Mononuclear cell (primary cell): ENCODE measurements at regions not wholly inside any gene's neighbourhood (a gene's known extent, or its start where the extent isn't known, plus 50 kb on each side); places are given as distances from the start of the nearest gene placed in this dataset.
A peak's percentile ranks its signal among the peaks of the same experiment; 100 is the strongest.

Experiments
- H3K27me3 ChIP-seq: 2 replicates; pipeline ENCODE4 v1.6.0; 2011; ENCODE audit warnings: low read length, control low read depth; ENCODE audit not compliant: insufficient read depth
- H3K4me1 ChIP-seq: 2 replicates; pipeline ENCODE4 v1.5.1; 2011; ENCODE audit warnings: mild to moderate bottlenecking, low read length, control low read depth; ENCODE audit not compliant: insufficient read depth
- H3K4me3 ChIP-seq: 2 replicates; pipeline ENCODE4 v1.5.1; 2011; ENCODE audit warnings: mild to moderate bottlenecking, low read length, moderate library complexity
- H3K9me3 ChIP-seq: 2 replicates; pipeline ENCODE4 v1.5.1; 2011; ENCODE audit warnings: low read depth, mild to moderate bottlenecking, control low read depth, low read length

DNA sequence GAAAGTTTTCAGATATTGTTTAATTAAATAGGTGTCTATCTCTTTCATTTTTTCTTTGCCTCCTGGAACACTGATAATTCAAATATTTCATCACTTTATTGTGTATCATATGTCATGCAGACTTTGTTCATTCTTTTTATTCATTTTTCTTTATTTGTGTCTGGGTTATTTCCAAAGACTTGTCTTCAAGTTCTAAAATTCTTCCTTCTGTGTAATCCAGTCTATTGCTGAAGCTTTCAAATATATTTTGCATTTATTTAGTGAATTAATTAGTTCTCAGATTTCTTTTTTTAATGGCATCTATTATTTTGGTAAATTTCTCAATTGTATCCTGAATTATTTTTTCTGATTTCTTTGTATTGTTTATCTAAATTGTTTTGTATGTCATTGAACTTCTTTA, 70.1 kb downstream of the ZNF330 start:
- H3K4me3 ChIP-seq: no peak overlapping the region
- H3K4me1 ChIP-seq: no peaks in the 10 kb centered on the region
- H3K9me3 ChIP-seq: peaks cover 18% of the 10 kb centered on the region
- no peaks in the 10 kb centered on the region for H3K27me3 ChIP-seq

DNA sequence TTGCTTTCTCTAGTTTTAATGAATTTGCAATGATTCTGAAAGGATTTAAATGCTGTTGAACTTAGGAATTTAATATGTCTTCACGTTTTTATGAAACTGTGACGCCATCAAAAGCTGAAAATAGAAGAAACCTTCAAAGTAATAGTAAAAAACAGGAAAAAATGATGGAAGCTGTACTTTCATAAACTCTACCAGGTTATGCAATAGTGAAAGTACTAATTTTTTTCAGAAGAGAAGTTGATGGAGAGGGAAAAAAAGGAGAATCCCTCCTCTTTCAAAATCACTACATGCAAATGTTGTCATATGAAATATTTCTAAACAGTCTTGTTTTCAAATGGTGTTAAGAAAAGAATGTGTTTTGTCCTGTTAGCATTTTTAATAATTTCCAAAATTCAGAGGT, 73.6 kb downstream of the ZNF330 start:
- peaks cover 18% of the 10 kb centered on the region for H3K9me3 ChIP-seq
- no peaks in the 10 kb centered on the region for H3K27me3 ChIP-seq
- H3K4me1 ChIP-seq: no peaks in the 10 kb centered on the region
- H3K4me3 ChIP-seq: no peak overlapping the region

DNA sequence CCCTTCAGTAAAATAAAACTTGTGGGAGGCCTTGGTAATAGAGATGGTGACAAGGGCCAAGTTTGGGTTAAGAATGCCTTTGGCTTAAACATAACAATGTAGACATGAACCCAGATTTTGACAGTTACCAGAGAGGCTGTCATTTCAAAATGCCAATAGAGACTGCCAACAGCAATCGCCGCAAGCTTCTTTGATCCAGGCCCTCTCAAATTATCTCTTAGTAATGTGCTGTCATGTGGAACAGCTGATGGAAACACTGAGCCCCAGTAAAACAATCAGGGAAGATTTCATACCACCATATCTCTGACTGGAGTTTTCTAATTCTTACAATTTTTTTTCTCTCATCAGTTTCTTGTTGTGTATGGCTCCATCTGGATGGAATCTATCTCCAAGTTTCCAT, 80.5 kb downstream of the ZNF330 start:
- H3K4me1 ChIP-seq: no peaks in the 10 kb centered on the region
- no peak overlapping the region for H3K4me3 ChIP-seq
- H3K27me3 ChIP-seq: no peaks in the 10 kb centered on the region
- H3K9me3 ChIP-seq: no peaks in the 10 kb centered on the region

DNA sequence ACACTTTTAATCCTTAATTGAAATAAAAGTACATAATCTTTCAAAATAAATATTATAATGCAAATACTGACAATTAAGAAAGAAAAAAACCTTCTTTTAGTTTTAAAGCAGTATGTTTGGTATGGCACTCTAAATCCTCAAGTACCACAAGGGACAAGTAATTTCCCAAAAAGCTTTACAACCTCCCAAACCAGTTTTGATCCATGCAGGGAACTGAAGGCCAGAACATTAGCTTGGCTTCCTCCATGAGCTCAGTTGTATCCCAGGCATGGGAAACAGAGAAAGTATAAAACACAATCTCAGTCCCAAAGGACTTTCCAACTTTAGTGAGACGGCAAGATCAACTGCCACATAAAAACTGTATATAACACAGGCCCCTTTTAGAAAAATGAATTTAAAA, 82.2 kb downstream of the ZNF330 start:
- no peaks in the 10 kb centered on the region for H3K9me3 ChIP-seq
- no peaks in the 10 kb centered on the region for H3K27me3 ChIP-seq
- no peak overlapping the region for H3K4me3 ChIP-seq

DNA sequence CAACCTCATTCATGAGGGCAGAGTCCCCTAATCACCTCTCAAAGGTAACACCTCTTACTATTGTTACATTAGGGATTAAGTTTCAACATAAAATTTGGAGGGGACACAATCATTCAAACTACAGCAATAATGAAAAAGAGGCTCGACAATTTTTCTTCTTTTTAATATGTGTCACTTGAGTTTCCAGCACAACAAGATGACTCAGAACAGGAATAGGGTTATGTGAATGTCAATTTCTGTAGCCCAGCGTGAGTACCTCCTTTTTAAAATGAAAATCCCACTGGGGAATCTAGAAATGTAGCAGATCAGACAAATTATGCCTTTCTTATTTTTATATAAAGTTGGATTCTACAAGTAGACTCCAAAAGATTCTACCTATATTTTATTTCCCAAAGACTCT, 83.7 kb downstream of the ZNF330 start:
- Histone ChIP-seq H3K4me1 (peaks cover 11% of the 10 kb centered on the region), H3K27me3 (no peaks in the 10 kb centered on the region), H3K4me3 (no peak overlapping the region), H3K9me3 (no peaks in the 10 kb centered on the region)

More for the DNA sequence above, 82.2 kb downstream of the ZNF330 start:
- peaks cover 7% of the 10 kb centered on the region for H3K4me1 ChIP-seq

DNA sequence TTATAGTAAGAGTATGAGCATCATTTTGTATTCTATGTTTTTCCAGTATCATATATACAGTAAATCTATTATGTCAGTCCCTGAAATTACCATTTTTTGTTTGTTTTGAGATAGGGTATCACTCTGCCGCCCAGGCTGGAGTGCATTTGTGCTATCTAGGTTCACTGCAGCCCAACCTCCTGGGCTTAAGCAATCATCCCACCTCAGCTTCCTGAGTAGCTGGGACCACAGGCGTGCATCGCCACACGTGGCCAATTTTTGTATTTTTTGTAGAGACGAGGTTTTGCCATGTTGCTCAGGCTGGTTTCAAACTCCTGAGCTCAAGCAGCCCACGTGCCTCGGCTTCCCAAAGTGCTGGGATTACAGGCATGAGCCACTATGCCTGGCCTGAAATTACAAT, 85.6 kb downstream of the ZNF330 start:
- H3K4me3 ChIP-seq: no peak overlapping the region
- peaks cover 21% of the 10 kb centered on the region for H3K4me1 ChIP-seq
- H3K9me3 ChIP-seq: no peaks in the 10 kb centered on the region
- H3K27me3 ChIP-seq: no peaks in the 10 kb centered on the region

DNA sequence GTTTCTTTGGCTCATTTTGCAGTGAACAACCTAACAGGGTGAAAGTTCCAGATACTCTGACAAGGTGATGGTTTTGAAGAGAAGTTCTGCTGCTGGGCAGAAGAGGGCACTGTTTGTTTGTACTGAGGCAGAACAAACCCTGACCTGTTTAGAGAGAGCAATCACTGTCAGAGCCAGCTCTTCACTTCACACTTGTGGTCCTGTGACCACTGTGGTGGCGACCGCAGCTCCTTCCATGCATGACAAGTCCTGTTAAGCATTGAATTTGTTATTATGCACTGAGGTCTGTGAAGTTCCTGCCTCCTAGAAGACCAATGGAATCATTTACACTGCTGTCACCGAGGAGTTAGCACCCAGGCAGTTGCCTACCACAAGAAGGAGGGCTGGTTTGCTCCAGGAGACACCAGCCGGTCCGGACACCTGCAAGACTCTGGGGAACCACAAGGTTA, 86.6 kb downstream of the ZNF330 start:
- Histone ChIP-seq H3K4me3 (no peak overlapping the region), H3K9me3 (no peaks in the 10 kb centered on the region), H3K4me1 (peaks cover 30% of the 10 kb centered on the region), H3K27me3 (no peaks in the 10 kb centered on the region)

DNA sequence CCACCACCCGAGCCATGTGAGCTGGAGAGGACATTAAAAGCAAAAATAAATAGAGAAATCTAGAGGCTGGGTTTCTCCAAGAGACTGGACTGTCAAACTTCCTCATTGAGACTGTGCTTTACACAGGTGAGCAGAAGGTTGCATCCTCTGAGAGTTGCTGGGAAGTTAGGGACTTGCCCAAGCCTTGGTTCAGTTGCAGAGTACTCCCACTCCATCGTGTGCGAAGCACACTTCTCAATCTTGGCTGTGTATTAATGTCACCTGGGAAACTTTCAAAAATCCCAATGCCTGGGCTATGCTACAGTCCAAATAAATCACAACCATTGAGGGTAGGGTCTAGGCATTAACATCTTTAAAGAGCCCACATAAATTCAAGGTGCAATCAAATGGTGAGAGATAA, 89.2 kb downstream of the ZNF330 start:
- H3K4me1 ChIP-seq: peaks cover 43% of the 10 kb centered on the region
- H3K4me3 ChIP-seq: no peak overlapping the region
- H3K27me3 ChIP-seq: no peaks in the 10 kb centered on the region
- no peaks in the 10 kb centered on the region for H3K9me3 ChIP-seq

DNA sequence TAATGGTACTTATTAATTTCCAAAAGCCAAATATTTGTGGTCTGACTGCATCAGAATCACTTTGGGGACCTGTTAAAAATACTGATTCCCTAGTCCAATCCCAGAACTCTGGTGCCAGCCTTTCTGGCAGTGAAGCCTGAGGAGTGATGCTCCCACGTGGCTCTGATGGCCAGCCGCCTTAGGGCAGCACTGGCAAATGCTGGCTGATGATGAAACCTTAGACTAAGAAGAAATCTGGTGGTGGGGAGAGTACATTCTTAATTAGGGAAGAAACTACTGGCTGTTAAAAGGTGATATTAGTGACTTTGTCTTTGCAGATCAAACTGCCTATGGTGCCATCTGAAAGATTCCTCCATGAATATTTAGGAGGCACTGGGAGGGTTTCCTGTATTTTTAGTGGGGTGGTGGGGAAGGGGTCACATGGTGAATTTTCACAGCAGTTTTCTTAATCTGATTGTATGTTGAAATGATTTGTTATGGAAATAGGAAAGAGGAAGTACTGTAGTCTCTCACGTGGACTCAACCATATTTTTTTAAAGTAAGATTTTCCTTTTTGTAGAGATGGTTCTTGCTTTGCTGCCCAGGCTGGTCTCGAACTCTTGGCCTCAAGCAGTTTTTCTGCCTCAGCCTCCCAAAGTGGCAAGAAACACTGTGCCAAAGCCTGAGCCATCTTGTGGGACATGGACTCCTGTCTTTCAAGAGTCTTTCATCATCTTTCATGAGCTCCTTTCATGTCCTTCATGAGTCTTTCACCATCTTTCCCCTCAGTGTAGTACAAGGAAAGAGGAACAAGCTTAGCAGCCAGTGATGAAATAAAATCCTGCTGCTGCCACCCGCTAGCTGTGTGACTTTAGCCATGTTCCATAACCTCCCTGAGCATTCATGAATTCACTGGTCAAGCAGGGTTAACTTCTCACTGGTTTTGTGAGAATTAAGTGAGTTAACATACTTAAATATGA, 90.8 kb downstream of the ZNF330 start:
- no peak overlapping the region for H3K4me3 ChIP-seq
- H3K4me1 ChIP-seq: peaks cover 43% of the 10 kb centered on the region
- H3K9me3 ChIP-seq: no peaks in the 10 kb centered on the region
- H3K27me3 ChIP-seq: no peaks in the 10 kb centered on the region

DNA sequence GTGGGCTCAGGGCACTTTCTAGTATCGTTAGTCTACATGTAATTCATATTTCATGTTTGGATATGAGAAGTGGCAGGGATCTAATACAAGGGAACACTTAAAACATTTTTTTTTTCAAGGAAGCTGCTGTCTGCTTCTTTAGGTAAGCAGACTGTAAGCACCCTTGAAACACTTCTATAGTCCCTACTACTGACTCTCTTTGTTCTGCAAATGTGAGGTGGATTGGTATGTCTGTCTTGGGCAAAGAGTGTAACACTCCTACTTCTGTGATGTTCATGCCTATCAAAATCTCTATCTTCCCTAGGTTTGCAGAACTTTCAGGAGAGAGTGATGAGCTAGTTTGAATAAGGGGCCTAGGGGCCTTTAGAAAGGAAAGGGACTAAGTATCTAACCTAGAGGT, 93.9 kb downstream of the ZNF330 start:
- Histone ChIP-seq H3K4me1 (peaks cover 29% of the 10 kb centered on the region), H3K27me3 (peaks cover 6% of the 10 kb centered on the region), H3K4me3 (no peak overlapping the region), H3K9me3 (no peaks in the 10 kb centered on the region)

DNA sequence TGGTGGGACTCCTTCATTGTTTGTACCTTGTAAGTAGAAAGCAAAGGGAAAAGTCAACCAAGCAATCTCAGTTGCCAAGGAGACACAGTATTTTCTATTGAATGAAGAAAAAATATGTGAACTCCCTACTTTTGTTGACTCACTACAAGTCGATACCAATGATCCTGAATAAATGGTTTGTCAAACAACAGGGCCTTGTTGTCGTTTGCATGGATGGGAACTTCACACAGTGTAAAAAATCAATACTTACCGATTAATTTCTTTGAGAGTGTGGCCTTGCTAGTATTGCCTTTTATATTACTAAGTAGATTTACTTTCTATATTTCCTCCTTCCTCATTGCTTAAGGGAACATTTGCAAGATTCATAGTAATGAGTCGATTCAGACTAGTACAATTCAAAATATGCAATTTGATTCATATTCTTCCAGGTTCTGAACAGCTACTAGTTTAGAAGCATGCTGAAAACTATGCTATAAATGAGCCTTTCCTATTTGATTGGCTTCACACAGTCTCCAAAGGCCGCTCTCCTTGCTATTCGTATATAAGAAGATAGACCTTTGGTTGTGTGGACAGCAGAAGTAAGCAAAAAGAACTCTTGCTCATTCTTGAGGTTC, 108.0 kb downstream of the ZNF330 start:
- Histone ChIP-seq H3K27me3 (peaks cover 8% of the 10 kb centered on the region), H3K4me3 (no peak overlapping the region), H3K9me3 (no peaks in the 10 kb centered on the region), H3K4me1 (peaks cover 40% of the 10 kb centered on the region)

DNA sequence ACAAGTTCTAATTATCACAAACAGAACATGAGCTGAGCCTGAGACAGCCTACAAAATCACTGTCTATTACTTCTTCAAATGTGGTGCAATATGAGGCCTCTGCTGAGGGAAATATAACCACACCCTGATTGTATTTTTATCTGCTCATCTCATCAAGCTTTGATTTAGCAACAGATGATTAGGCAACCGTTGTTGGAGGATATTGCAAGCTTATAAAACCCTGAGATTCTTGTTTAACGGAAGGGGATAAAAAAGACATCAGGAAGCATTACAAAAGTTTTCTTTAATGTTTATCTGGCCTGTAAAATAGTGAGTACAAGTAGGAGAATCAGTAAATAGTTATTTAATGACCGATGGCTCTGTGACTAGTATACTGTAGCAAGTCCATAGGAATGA, 108.5 kb downstream of the ZNF330 start:
- H3K27me3 ChIP-seq: peaks cover 13% of the 10 kb centered on the region
- peaks cover 40% of the 10 kb centered on the region for H3K4me1 ChIP-seq
- no peak overlapping the region for H3K4me3 ChIP-seq
- H3K9me3 ChIP-seq: no peaks in the 10 kb centered on the region

DNA sequence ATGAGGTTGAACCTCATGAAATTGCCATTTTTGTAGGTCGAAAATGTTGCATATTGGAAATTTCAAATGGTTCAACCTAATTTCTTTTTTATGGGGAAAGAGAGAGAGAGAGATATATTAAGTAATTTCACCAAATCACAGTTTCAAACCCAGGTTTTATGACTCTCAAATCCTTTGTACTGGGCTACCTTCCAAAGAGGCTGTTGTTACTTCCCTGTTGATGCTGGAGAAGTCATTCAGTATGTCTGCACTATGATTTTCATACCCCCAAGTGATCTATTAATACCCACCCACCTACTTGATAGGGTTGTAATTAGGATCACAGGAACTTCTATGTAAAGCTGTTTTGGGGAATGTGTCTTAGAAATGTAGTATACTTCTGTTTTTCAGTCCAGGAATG, 109.9 kb downstream of the ZNF330 start:
- H3K4me3 ChIP-seq: peak overlapping the region; percentile 5
- H3K27me3 ChIP-seq: peaks cover 22% of the 10 kb centered on the region
- peaks cover 40% of the 10 kb centered on the region for H3K4me1 ChIP-seq
- no peaks in the 10 kb centered on the region for H3K9me3 ChIP-seq

DNA sequence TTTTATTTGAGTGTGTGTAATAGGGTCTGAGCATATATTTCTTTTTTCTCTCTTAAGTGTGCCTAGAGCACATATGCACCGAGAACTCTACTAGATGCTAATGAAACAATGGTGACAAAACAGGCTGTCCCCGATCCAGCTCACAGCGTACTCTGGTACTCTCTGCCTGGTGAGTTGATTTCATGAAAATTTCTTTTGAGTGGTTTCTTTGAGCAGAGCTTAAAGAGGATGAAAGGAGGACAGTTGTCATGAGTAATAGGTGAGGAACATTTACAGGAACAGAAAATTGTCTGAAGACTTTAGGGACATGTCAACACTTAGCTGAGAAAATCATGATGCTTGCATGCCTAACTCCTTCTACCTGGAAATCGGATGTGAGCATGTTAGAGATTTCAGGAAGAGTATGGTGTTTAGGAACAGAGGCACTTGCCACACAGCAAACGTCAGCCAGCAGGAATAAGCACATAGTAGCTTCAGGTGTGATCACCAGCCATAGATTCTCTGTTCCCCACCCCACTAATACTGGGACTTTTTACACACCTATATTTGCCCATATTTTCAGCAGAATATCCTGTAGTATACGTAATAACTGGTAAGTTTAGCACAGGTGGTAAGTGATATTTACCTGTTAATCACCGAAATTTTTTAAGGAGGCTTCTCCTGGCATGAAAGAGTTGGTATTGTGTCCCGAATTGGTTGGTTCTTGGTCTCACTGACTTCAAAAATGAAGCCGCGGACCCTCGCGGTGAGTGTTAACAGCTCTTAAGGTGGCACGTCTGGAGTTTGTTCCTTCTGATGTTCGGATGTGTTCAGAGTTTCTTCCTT, 111.1 kb downstream of the ZNF330 start:
- Histone ChIP-seq H3K9me3 (no peaks in the 10 kb centered on the region), H3K4me1 (peaks cover 40% of the 10 kb centered on the region), H3K4me3 (peak overlapping the region; percentile 31), H3K27me3 (peaks cover 22% of the 10 kb centered on the region)
